ENCODE measurements at regions not wholly inside any gene's neighbourhood (a gene's known extent, or its start where the extent isn't known, plus 50 kb on each side); places are given as distances from the start of the nearest gene placed in this dataset.

DNA sequence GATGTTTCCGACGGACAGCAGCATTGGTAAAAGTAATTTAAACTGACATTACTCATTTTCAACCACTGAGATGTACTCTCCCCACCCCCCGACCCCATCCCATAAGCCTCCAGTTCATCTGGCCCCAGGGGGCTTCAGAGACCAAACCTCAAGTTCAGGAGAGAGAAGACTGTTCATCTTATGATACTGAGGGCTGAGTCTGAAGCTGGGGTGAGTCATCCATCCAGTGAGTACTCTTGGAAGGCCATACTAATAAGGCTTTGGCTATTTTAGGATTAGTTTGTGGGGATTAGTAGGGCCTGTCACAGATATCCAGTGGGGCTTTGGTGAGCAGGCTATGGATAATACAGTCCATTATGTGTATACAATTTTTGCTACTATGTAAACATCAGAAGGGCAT lies 125.3 kb upstream of the APCDD1 start:
- H4K20me1 ChIP-seq (ENCODE audit: insufficient read depth, low read length) = no peaks in the 10 kb centered on the region
- no peak overlapping the region for H4K5ac ChIP-seq (ENCODE audit: low read depth, low read length)
- H3K27me3 ChIP-seq (ENCODE audit: control insufficient read depth, insufficient read depth, low read length) = peaks cover 3% of the 10 kb centered on the region; the same call in 1 of the 2 replicates
- H3K23ac ChIP-seq (ENCODE audit: low read depth, low read length) = no peak overlapping the region
- no peak overlapping the region for H3K9ac ChIP-seq (ENCODE audit: low read depth, low read length)
- H3K56ac ChIP-seq (ENCODE audit: extremely low read depth, insufficient read depth, low read length) = no peak overlapping the region
- ATAC-seq (ENCODE audit: low read depth) (peak; percentile 62), DNase-seq (peak; percentile 45)
- H2BK5ac ChIP-seq (ENCODE audit: low read depth, low read length, poor library complexity, severe bottlenecking) = no peak overlapping the region
- intact Hi-C loops (cut with micrococcal nuclease) = no loop called here
- no CpG with 5 or more reads among the region's 3 CpGs for WGBS, 2 experiments (ENCODE audit: extremely low coverage in 2 of 2, insufficient read length in 1 of 2)
- no peak overlapping the region for H4K91ac ChIP-seq (ENCODE audit: insufficient read depth, low read depth, low read length)
- ChIA-PET CTCF (no interaction called here), POLR2A (ENCODE audit: unreplicated experiment) (no interaction called here)
- no peak overlapping the region for H2BK15ac ChIP-seq (ENCODE audit: low read depth, low read length)
- H3K4me3 ChIP-seq (ENCODE audit: insufficient read depth, low read depth, low read length) = no peak overlapping the region
- H3K9me1 ChIP-seq (ENCODE audit: insufficient read depth, low read length) = no peaks in the 10 kb centered on the region
- H3K18ac ChIP-seq (ENCODE audit: low read depth, low read length) = no peak overlapping the region
- H2BK120ac ChIP-seq (ENCODE audit: low read depth, low read length) = no peak overlapping the region
- H4K8ac ChIP-seq (ENCODE audit: low read depth in 2 of 2, low read length in 2 of 2) = no peak overlapping the region
- dilution Hi-C loops (cut with HindIII; ENCODE audit: low sequenced_read_pairs, unreplicated experiment) = no loop called here
- H3K14ac ChIP-seq (replicated peaks; ENCODE audit: low read depth, low read length) = no peak overlapping the region
- TF ChIP-seq MAFK (IDR thresholded peaks at IDR 0.05; ENCODE audit: low read depth, low read length) = no peak
- TF ChIP-seq FOS (IDR thresholded peaks at IDR 0.05; ENCODE audit: low read depth, low read length) = peak; percentile 42; the same call in 1 of the 2 replicates
- 0 out of 2 replicates have a peak, but pooled peaks cover 1% of the 10 kb centered on the region for H3K4me1 ChIP-seq (ENCODE audit: control insufficient read depth, insufficient read depth, low read length)
- no peak overlapping the region for H3K4me2 ChIP-seq (ENCODE audit: low read depth, low read length)
- H3K9me3 ChIP-seq (ENCODE audit: control insufficient read depth, insufficient read depth, low read length) = no peaks in the 10 kb centered on the region
- H2AK9ac ChIP-seq (replicated peaks; ENCODE audit: low read depth, low read length, poor library complexity) = no peak overlapping the region
- no peaks in the 10 kb centered on the region for H3K36me3 ChIP-seq (ENCODE audit: control insufficient read depth, insufficient read depth, low read length)
- no peak overlapping the region for H2AFZ ChIP-seq (replicated peaks; ENCODE audit: low read length, poor library complexity)
- no TSS peak for BruUV-seq (replicated peaks)
- no peak overlapping the region for H2BK20ac ChIP-seq (ENCODE audit: low read depth, low read length)
- no peak overlapping the region for H3K4ac ChIP-seq (ENCODE audit: low read depth, low read length)
- no peak overlapping the region for H3K27ac ChIP-seq (ENCODE audit: insufficient read depth, low read length)
- H2AK5ac ChIP-seq (ENCODE audit: low read depth, low read length) = no peak overlapping the region
- no peaks in the 10 kb centered on the region for H3K79me1 ChIP-seq (ENCODE audit: low read depth in 1 of 2, low read length in 2 of 2)
- in situ Hi-C loops (cut with MboI; ENCODE audit: low sequenced_read_pairs) = no loop called here

All from IMR-90 (cell line).